ENCODE measurements at regions not wholly inside any gene's neighbourhood (a gene's known extent, or its start where the extent isn't known, plus 50 kb on each side); places are given as distances from the start of the nearest gene placed in this dataset.

- in situ Hi-C loops (cut with HindIII; ENCODE audit: low pct_unique_long_range_greater_than_20kb, low sequenced_read_pairs) (no loop called here), intact Hi-C loops (cut with micrococcal nuclease; ENCODE audit: unreplicated experiment) (no loop called here)
- no peak for TF ChIP-seq CTCF (IDR thresholded peaks at IDR 0.05)
- no peak for TF ChIP-seq REST (IDR thresholded peaks at IDR 0.05; ENCODE audit: insufficient read depth in 1 of 2, low read depth in 2 of 2, low read length in 1 of 2)
- no peak for TF ChIP-seq SIN3A (IDR thresholded peaks at IDR 0.05; ENCODE audit: borderline replicate concordance, insufficient read depth, low read depth, low read length)
- no peak for TF ChIP-seq POLR2AphosphoS5 (IDR thresholded peaks at IDR 0.05; ENCODE audit: low read depth, low read length)
- TF ChIP-seq TCF7L2 (IDR thresholded peaks at IDR 0.05; ENCODE audit: low read depth, low read length) = no peak
- BruUV-seq (replicated peaks) = no TSS peak
- Histone ChIP-seq H3K27me3 (ENCODE audit: control insufficient read depth, insufficient read depth, low read length) (no peaks in the 10 kb centered on the region), H3K4me1 (ENCODE audit: control insufficient read depth, insufficient read depth, low read length) (no peaks in the 10 kb centered on the region), H3K27ac (ENCODE audit: low read length) (no peak overlapping the region), H3K36me3 (ENCODE audit: control insufficient read depth, insufficient read depth, low read length) (no peaks in the 10 kb centered on the region), H3K4me3 (ENCODE audit: low read depth in 2 of 2, low read length in 2 of 2) (no peak overlapping the region), H3K9me3 (ENCODE audit: control insufficient read depth, insufficient read depth, low read depth, low read length) (no peaks in the 10 kb centered on the region)
- CTCF ChIA-PET = no interaction called here
- no peak for DNase-seq (ENCODE audit: low read depth, low spot score)
- POLR2A ChIA-PET = no interaction called here
- no peak for ATAC-seq
These were observed 162.0 kb upstream of the C21orf91 start for GRCh38 chr21:17981060-17981740.

- ChIA-PET POLR2A (no interaction called here), CTCF (no interaction called here)
- Histone ChIP-seq H3K36me3 (ENCODE audit: control insufficient read depth, insufficient read depth, low read length) (no peaks in the 10 kb centered on the region), H3K4me3 (ENCODE audit: low read depth in 2 of 2, low read length in 2 of 2) (no peak overlapping the region), H3K27ac (ENCODE audit: low read length) (no peak overlapping the region), H3K4me1 (ENCODE audit: control insufficient read depth, insufficient read depth, low read length) (no peaks in the 10 kb centered on the region), H3K9me3 (ENCODE audit: control insufficient read depth, insufficient read depth, low read depth, low read length) (no peaks in the 10 kb centered on the region), H3K27me3 (ENCODE audit: control insufficient read depth, insufficient read depth, low read length) (no peaks in the 10 kb centered on the region)
- ATAC-seq (no peak), DNase-seq (ENCODE audit: low read depth, low spot score) (no peak)
- in situ Hi-C loops (cut with HindIII; ENCODE audit: low pct_unique_long_range_greater_than_20kb, low sequenced_read_pairs) (no loop called here), intact Hi-C loops (cut with micrococcal nuclease; ENCODE audit: unreplicated experiment) (no loop called here)
- no TSS peak for BruUV-seq (replicated peaks)
- TF ChIP-seq TCF7L2 (IDR thresholded peaks at IDR 0.05; ENCODE audit: low read depth, low read length) (no peak), POLR2AphosphoS5 (IDR thresholded peaks at IDR 0.05; ENCODE audit: low read depth, low read length) (no peak), REST (IDR thresholded peaks at IDR 0.05; ENCODE audit: insufficient read depth in 1 of 2, low read depth in 2 of 2, low read length in 1 of 2) (no peak), CTCF (IDR thresholded peaks at IDR 0.05) (no peak), SIN3A (IDR thresholded peaks at IDR 0.05; ENCODE audit: borderline replicate concordance, insufficient read depth, low read depth, low read length) (no peak)
These were observed 160.6 kb upstream of the C21orf91 start for GRCh38 chr21:17979763-17980162.
